ENCODE measurements at regions not wholly inside any gene's neighbourhood (a gene's known extent, or its start where the extent isn't known, plus 50 kb on each side); places are given as distances from the start of the nearest gene placed in this dataset.

DNA sequence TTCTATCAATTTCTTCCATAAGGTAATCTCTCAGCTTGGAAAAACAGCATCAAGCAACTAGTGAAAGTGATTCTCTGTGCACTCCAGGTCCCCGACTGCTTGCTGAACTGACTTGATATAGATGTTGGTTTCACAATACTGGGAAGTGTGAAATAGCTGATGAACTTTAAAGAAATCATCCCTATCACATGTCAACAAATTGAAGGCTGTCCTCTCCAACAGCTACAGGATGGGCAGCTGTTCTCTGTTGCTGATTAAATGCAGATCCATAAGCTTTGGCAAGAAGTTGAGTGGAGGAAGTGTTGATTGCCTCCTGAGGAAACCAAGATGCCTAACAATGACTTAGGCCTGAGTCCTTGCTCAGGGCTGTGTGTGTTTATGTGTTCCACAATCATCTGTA is 130.4 kb upstream of the GDF10 start:
- DNase-seq: no peak

- no peak for DNase-seq
Observed at GRCh38 chr10:47173929-47174442, 126.0 kb upstream of the GDF10 start.

- DNase-seq: no peak
Observed at GRCh38 chr10:47175181-47176123, 124.5 kb upstream of the GDF10 start.

DNA sequence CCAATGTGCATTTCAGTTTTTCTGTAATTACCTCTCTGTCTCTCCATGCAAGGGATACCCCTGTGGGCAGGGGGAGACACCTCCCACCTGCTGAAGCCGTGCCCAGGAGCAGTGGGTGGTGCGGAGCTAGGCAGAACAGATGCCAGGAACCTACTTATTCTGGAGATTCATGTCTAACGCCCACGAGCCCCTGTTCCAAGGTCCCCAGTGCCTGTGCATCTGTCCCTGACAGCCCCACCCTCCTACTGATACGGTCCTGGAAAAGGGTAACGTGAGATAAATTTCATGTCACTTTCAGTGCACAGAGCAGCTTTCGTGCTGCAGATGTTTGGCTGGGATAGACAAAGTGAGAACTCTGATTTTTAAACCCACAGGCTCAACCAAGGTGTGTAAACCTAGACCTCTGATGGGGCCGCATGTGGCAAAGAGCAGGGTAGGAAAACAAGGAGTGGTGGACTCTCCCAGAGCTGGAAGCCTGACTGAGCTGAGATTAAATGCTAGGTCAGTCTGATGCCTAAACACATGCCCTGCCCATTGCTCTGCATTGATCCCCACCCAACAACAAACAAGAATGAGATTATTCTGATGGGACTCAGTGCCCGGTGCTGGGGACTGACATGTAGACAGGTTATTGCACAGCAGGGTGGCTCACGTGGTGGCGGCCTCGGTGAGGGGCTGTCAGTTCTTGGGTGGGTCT is 123.6 kb upstream of the GDF10 start:
- DNase-seq: no peak

- DNase-seq: no peak
Observed at GRCh38 chr10:47176903-47177868, 122.8 kb upstream of the GDF10 start.

GRCh38 chr10:47178537-47179290 is 121.3 kb upstream of the GDF10 start:
- DNase-seq: no peak

DNA sequence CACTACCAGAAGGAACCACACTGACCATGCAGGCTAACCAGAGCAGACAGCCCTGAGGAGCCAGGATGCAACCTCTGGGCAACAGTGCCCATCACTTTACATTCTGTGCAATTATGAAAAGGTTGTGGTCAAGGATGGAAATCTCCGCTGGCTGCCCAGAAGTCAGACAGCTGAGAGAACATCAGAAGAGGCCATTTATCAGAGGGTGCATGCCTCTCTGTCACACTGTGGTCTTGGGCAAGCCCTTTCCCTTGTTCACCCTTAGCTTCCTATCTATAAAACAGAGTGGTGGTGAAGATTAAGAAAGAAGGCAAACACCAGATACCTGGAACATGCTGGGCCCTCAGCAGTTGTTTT is 120.7 kb upstream of the GDF10 start:
- DNase-seq: no peak

DNA sequence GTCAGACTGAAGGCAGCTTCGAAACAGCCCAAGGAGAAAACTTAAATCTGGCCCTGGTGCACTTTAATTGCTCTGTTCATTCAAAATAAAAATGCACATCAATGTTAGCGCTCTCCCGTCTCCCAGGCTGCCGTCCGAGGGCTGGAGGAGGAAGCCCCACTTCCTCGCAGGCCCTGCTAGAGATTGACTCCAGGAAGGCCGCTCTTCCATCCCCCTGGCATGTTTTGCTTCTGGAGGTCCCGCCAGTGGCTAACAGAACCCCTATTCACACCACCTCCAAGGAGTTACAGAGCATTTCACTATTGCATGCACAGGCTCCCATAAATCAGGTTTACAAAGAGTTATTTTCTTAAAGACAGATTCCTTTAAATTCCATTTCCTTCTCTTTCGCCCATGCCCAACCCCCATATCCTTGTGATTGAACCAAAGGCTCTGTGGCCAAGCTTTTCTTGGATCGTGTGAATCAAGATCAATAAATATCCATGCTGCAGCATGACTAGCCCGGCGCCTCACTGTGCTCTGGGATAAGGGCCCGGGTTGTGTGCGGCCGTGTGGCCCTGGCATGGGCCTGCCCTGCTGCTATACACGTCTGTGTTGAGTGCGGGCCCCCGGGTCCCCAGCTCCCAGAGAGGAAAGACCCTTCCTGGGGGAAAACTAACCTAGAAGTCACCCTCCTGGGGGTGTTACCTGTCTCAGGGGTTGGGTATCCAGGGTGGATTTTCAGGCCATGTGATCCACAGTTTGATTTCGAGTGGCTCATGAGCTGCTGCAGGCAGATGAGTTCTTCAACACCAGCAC is 118.7 kb upstream of the GDF10 start:
- DNase-seq: no peak

DNA sequence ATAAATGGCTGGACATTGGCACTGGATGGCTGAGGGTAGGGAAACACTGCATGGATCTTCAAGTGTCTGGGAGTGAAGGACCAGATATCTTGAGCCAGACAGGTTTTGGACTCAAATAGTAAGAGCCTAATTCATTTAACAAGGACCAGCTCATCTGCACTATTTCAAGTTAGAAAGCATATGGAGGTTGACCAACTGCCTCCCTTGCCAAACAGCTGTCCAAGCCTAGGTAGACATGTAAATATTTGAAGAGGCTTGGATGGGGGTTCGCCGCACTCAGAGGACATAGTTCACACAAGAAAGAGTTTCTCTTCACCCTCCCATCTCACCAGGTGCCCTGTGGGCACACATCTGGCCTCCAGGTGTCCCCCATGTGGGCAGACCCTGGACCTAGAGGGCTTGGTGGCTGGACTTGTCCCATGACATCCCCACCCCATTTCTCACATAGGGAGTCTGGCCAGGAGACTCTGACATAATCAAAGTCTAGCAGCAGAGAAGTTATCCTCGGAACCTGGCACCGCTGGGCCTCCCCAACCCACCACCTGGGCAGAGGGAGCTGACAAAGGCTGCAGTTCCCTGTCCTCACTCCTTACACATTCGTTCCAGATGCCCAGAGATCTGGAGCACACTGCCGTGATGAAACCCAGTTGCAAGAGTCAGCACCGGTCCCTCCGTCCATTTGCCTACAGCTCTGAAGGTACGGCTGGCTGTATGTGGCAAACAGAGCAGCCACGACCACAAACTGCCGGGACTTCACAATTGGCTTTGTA is 116.9 kb upstream of the GDF10 start:
- no peak for DNase-seq

DNA sequence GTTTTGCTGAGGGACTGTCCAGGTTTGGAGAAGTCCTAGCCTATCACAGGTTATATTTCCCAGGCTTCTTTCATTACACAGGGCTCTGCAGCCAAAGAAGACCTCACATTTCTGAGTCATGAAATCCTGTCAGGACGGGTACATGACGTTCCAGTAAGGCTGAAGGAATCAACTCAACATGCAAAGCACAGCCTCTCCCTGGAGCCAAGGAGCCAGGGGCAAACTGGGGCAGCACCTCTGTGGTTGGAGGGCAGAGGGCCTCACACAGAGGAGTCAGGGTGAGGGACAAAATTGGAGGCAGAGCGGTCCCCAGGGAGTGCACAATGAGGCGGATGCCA is 116.3 kb upstream of the GDF10 start:
- DNase-seq: no peak

- DNase-seq: no peak
Observed at GRCh38 chr10:47184273-47184672, 115.7 kb upstream of the GDF10 start.

DNA sequence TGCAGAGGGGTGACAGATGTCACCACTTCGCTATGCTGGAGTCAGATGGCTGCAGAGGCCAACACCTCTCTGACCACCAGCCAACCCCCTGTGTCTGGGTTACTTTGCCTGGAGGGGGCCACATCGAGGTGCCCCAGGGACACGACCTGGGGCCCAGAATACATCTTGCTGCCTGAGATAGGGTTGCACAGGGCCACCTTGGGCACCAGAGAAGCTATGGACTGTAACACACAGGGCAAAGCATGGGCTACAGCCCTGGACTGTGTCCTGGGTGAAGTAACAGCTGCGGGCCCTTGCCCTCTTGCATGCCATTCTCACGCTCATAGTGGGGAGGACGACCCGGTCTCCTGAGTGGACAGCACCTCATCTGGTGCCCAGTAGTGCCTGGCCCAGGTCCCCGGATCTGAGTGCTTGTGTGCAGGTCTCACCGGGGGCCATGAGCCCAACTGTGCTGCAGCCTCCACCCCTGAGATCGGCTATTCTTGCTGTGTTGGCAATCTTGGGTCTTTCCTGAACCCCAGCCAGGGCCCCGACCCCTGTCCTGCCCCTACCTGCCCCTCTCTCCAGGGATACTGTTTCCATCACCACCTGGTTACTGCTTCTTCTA is 115.2 kb upstream of the GDF10 start:
- DNase-seq: no peak

DNA sequence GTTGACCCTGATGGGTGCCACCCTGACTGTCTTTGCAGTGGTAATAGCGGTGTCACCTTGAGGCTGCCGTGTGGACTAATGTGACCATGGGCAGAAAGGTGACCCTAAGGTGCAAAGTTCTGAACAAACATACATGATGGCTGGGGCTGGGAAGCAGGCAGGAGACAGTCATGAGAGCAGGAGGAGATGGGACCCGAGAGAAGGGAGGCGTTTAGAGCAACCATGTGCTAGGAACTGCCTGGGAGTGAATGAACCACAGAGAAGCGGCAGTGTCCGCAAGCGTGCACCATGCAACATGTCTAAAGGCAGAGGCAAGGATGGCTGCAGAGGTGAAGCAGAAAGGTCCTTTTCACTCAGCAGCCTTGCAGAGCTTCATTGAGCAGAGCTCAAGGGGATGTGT is 113.1 kb upstream of the GDF10 start:
- no peak for DNase-seq

- DNase-seq: no peak
Observed at GRCh38 chr10:47187592-47187991, 112.4 kb upstream of the GDF10 start.

- no peak for DNase-seq
Observed at GRCh38 chr10:47188156-47188555, 111.8 kb upstream of the GDF10 start.

DNA sequence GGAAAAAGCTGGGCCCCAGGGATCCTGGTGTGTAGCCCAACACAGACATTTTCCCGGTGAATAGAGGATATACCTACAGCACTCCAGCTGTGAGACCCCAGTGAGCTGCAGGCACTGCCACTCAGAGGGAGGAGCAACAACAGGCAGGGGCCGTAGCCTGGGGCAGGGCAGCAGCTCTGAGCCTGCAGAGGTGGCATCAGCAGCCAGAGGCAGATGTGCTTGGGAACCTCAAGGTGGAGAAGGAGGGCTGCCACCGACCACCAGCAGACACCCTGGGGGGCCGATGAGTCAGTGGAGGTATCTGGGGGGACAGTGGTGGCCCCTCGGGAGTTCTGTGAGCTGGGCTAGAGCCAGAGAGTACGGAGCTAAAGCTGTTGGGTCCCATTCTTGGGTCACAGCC is 110.2 kb upstream of the GDF10 start:
- no peak for DNase-seq

DNA sequence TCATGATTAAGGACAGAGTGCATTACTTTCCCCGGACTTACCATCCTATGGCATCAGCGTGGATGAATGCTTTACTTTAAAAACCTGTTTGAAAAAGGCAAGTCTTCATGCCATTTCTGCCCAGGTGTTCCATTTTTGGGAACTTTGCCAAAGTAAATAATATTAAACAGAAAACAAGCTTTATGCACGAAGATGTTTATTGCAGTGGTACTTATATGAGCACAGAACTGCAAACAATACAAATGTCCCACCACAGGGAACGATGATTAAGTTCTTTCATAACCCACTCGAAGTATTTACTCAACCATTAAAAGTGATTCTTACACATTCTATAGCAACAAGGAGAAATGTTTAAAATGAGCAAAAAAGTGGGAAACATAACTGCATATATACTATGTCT is 109.7 kb upstream of the GDF10 start:
- DNase-seq: no peak

- DNase-seq: no peak
Observed at GRCh38 chr10:47190802-47191450, 109.1 kb upstream of the GDF10 start.

- no peak for DNase-seq
Observed at GRCh38 chr10:47192273-47192672, 107.7 kb upstream of the GDF10 start.

- no peak for DNase-seq
Observed at GRCh38 chr10:47193666-47194065, 106.3 kb upstream of the GDF10 start.

Measured in activated CD4-positive, alpha-beta T cell treated with anti-CD3 and anti-CD28 coated beads, Interleukin-2, amount 50 U/mL, for 48 hours (primary cell).